D721Med (cell line): ENCODE measurements at regions not wholly inside any gene's neighbourhood (a gene's known extent, or its start where the extent isn't known, plus 50 kb on each side); places are given as distances from the start of the nearest gene placed in this dataset.
"Not testable (repeated sequence)": the region's sequence is repeated elsewhere in the genome, so short reads cannot be mapped to it uniquely, and the experiment has no call there.

Experiments used
- DNase-seq: peaks from one replicate; pipeline ENCODE4 v3.0.0; 2011; ENCODE audit warnings: low spot score; ENCODE audit not compliant: insufficient read length
- FAIRE-seq: peaks from 2 replicates; lab custom pipeline; 2011; peaks lifted over from hg19 to GRCh38; lab: Jason Lieb, UNC
- TF ChIP-seq, protein P1 (sequence below): IDR thresholded peaks from 2 replicates; pipeline ENCODE4 v1.5.1; 2012; ENCODE audit warnings: mild to moderate bottlenecking, control low read depth; ENCODE audit not compliant: insufficient read depth; ENCODE audit errors: missing control alignments

GRCh38 chr9:11663913-11664312 lies 1029.3 kb upstream of the TYRP1 start:
- DNase-seq (no peak), FAIRE-seq (no peak)
- TF ChIP-seq, protein P1, sequence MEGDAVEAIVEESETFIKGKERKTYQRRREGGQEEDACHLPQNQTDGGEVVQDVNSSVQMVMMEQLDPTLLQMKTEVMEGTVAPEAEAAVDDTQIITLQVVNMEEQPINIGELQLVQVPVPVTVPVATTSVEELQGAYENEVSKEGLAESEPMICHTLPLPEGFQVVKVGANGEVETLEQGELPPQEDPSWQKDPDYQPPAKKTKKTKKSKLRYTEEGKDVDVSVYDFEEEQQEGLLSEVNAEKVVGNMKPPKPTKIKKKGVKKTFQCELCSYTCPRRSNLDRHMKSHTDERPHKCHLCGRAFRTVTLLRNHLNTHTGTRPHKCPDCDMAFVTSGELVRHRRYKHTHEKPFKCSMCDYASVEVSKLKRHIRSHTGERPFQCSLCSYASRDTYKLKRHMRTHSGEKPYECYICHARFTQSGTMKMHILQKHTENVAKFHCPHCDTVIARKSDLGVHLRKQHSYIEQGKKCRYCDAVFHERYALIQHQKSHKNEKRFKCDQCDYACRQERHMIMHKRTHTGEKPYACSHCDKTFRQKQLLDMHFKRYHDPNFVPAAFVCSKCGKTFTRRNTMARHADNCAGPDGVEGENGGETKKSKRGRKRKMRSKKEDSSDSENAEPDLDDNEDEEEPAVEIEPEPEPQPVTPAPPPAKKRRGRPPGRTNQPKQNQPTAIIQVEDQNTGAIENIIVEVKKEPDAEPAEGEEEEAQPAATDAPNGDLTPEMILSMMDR, result no peak

DNA sequence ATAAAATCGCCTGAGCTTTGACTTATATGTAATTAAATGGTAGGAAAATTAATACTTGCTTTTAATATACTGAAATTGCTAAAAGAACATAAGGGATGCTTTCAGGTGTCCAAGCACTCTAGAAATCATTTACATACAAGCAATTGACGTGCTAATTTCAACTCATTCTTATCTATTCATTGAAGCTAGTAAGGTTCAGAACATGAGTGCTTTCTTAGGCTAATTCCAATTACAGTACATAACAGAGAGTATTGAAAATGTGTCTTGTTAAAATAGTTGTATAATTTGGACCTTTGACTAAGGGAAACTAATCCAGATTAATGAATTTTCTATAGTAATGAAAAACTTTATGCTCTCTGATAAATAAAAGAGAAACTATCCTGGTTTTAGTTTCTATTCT lies 1016.4 kb upstream of the TYRP1 start:
- TF ChIP-seq, protein P1, result no peak
- FAIRE-seq (no peak), DNase-seq (no peak)

DNA sequence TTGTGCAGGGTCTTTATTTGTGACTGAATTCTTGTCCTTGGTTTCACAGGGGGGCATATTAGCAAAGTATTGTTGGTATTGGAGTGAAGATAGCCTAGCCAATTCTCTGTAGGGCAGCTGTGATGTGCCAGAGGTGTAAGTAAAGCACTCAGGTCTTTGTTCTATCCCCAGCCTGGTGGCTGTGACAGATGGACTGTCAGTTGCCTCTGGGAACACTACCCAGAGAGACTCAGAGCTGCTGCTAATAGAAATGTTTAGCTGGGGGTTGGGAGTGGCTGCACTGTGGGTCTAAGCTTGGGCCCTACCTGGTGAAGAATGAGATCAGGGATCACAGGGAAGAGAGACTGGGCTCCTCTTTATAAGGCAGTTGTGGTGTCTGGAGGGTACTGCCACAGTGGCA lies 1006.5 kb upstream of the TYRP1 start:
- FAIRE-seq (no peak), DNase-seq (no peak)
- TF ChIP-seq, protein P1, result no peak

DNA sequence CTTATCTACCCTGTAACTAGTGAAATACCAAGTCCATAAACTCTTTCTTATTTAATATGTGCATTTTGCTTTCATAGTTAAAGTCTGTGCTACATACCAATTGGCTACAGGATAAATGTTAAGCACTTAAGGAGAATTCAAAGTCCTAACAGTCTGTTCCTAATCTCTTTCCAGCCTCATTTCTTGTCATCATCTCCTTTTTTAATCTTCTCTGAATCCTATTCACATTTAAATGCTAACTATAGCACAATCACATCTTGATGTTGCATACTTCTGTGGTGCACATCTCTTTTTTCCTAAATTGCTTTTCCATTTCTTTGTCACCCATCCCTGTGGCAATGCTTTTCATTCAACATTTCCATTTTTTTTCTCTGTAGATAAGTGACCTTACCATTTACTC lies 996.1 kb upstream of the TYRP1 start:
- TF ChIP-seq, protein P1, result no peak
- peak; percentile 78 for FAIRE-seq
- DNase-seq, result no peak

DNA sequence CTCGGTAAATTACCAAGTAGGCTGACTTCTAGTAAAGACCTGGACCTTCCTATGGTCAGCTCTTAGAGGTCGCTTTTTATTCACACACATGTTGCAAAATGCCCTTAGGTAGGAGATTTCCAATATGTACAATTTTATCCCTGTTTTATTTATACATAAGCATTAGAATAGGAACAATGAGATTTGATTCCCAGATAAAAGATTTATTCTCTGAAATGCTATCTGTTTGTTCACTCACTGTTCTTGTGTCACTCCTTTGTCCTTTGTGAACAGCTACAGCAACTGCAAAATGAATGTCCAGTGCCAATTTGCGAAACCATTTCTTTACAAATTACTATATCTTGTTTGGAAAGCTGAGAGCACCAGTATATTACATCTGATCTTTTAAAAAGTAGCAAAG lies 991.5 kb upstream of the TYRP1 start:
- TF ChIP-seq, protein P1, result no peak
- DNase-seq (no peak), FAIRE-seq (no peak)

GRCh38 chr9:11702548-11702947 lies 990.6 kb upstream of the TYRP1 start:
- DNase-seq, result no peak
- peak; percentile 29 for FAIRE-seq

GRCh38 chr9:11704198-11704597 lies 989.0 kb upstream of the TYRP1 start:
- FAIRE-seq, DNase-seq: not testable (repeated sequence)

More at GRCh38 chr9:11702548-11702947, 990.6 kb upstream of the TYRP1 start:
- TF ChIP-seq, protein P1, result no peak

DNA sequence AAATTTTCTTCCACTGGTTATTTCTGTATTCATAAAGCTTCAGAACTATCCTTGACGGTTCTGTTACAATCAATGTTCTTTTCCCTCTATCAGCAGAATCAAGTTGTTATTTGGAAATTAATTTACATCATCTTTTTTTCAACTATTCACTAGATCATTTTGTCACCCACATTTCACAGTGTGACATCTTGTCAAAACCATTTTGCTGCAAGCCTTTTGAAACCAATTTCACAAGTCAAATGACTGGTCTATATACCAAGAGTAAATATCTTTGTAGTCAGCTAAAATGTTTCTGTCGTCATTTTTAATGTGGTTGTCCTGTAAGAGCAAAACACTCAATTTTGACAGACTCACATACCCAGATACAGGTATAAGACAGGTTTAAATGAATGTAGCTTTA lies 984.3 kb upstream of the TYRP1 start:
- FAIRE-seq (no peak), DNase-seq (no peak)
- TF ChIP-seq, protein P1, result no peak
